Neural progenitor cell (in vitro differentiated cells): ENCODE measurements at regions not wholly inside any gene's neighbourhood (a gene's known extent, or its start where the extent isn't known, plus 50 kb on each side); places are given as distances from the start of the nearest gene placed in this dataset.

Experiments
- DNase-seq: peaks from one replicate; pipeline ENCODE4 v3.0.0-alpha.2; 2016; ENCODE audit warnings: low spot score
- H2AFZ ChIP-seq: fragments of 200-600 bp; sonication (generic); replicated peaks from 2 replicates; pipeline ENCODE4 v1.6.1; 2016; ENCODE audit warnings: antibody characterized with exemption
- H3F3A ChIP-seq: fragments of 200-600 bp; sonication (generic); 2 replicates; pipeline ENCODE4 v1.6.1; 2016; ENCODE audit warnings: antibody characterized with exemption, low read depth
- H3K27ac ChIP-seq: fragments of 200-600 bp; sonication (generic); 2 replicates; pipeline ENCODE4 v1.5.1; 2016; ENCODE audit warnings: mild to moderate bottlenecking
- H3K27me3 ChIP-seq: fragments of 200-600 bp; sonication (generic); 2 replicates; pipeline ENCODE4 v1.6.1; 2016; ENCODE audit warnings: mild to moderate bottlenecking, moderate library complexity
- H3K36me3 ChIP-seq: fragments of 200-600 bp; sonication (generic); 2 replicates; pipeline ENCODE4 v1.5.1; 2016
- H3K4me1 ChIP-seq: fragments of 200-600 bp; sonication (generic); 2 replicates; pipeline ENCODE4 v1.6.1; 2016; ENCODE audit warnings: mixed run types
- H3K4me2 ChIP-seq: fragments of 200-600 bp; sonication (generic); 2 replicates; pipeline ENCODE4 v1.6.1; 2016
- H3K4me3 ChIP-seq: fragments of 200-600 bp; sonication (generic); 2 replicates; pipeline ENCODE4 v1.5.1; 2016
- H3K79me2 ChIP-seq: fragments of 200-600 bp; sonication (generic); 2 replicates; pipeline ENCODE4 v1.6.1; 2016; ENCODE audit warnings: low read depth
- H3K9ac ChIP-seq: fragments of 200-600 bp; sonication (generic); 2 replicates; pipeline ENCODE4 v1.6.1; 2016
- H3K9me3 ChIP-seq: fragments of 200-600 bp; sonication (generic); 2 replicates; pipeline ENCODE4 v1.5.1; 2016; ENCODE audit warnings: low read depth
- H4K20me1 ChIP-seq: fragments of 200-600 bp; sonication (generic); 2 replicates; pipeline ENCODE4 v1.6.1; 2016; ENCODE audit warnings: low read depth
- H3K27ac Mint-ChIP-seq: 3 replicates; pipeline ENCODE4 v1.8.0; 2021; ENCODE audit warnings: mixed read lengths
- H3K27me3 Mint-ChIP-seq: 2 replicates; pipeline ENCODE4 v1.8.0; 2022; ENCODE audit warnings: low read depth, mild to moderate bottlenecking, inconsistent platforms, moderate library complexity, mixed read lengths; ENCODE audit not compliant: insufficient read depth
- H3K36me3 Mint-ChIP-seq: 3 replicates; pipeline ENCODE4 v1.8.0; 2021; ENCODE audit warnings: mixed read lengths
- H3K4me1 Mint-ChIP-seq: 3 replicates; pipeline ENCODE4 v1.8.0; 2021; ENCODE audit warnings: mixed read lengths
- H3K4me3 Mint-ChIP-seq: 3 replicates; pipeline ENCODE4 v1.8.0; 2021; ENCODE audit warnings: mild to moderate bottlenecking, moderate library complexity, mixed read lengths
- H3K9me3 Mint-ChIP-seq: 3 replicates; pipeline ENCODE4 v1.8.0; 2020; ENCODE audit warnings: mixed read lengths
- EZH2 ChIP-seq: fragments of 200-600 bp; sonication (generic); IDR thresholded peaks from 2 replicates; pipeline ENCODE4 v1.6.1; 2017; ENCODE audit warnings: antibody characterized with exemption, mild to moderate bottlenecking, moderate library complexity
- EZH2phosphoT487 ChIP-seq: fragments of 200-600 bp; sonication (generic); IDR thresholded peaks from 2 replicates; pipeline ENCODE4 v1.6.1; 2017; ENCODE audit warnings: antibody characterized with exemption
- TF ChIP-seq, protein P1 (sequence below): fragments of 200-600 bp; sonication (generic); IDR thresholded peaks from 2 replicates; pipeline ENCODE4 v1.5.1; 2017; ENCODE audit warnings: antibody characterized with exemption, mild to moderate bottlenecking

DNA sequence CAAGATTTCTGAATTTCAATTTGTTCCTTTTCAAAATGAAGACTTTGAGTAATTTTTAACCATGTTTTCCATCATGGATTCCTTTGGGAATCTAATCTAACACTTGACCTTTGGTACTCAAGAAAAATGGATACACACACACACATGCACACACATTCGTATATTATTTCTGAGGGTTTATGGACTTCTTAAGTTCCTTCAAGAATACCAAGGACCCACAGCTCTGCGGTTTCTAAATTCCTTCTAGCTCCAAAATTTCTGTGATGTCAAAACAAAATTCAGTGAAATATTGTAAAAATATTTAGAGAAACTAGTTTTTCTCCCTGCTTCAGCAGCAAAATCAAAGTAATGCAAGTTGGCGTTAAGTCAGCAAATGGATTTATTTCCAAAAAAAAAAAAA lies 98.3 kb upstream of the FAM13C start:
- Mint-ChIP-seq H3K27me3 (no peaks in the 10 kb centered on the region), H3K27ac (no peak overlapping the region), H3K36me3 (no peaks in the 10 kb centered on the region), H3K4me3 (no peak overlapping the region), H3K4me1 (no peaks in the 10 kb centered on the region), H3K9me3 (no peaks in the 10 kb centered on the region)
- H3K27ac ChIP-seq = no peak overlapping the region
- H3K4me2 ChIP-seq = no peak overlapping the region
- H3K4me3 ChIP-seq = no peak overlapping the region
- no peak overlapping the region for H3K9ac ChIP-seq
- no peak for DNase-seq
- H2AFZ ChIP-seq = no peak overlapping the region
- H3K36me3 ChIP-seq = no peaks in the 10 kb centered on the region
- no peaks in the 10 kb centered on the region for H3K79me2 ChIP-seq
- H3K4me1 ChIP-seq = no peaks in the 10 kb centered on the region
- H4K20me1 ChIP-seq = no peaks in the 10 kb centered on the region
- no peaks in the 10 kb centered on the region for H3F3A ChIP-seq
- no peaks in the 10 kb centered on the region for H3K9me3 ChIP-seq
- TF ChIP-seq EZH2 = no peak
- TF ChIP-seq, protein P1, sequence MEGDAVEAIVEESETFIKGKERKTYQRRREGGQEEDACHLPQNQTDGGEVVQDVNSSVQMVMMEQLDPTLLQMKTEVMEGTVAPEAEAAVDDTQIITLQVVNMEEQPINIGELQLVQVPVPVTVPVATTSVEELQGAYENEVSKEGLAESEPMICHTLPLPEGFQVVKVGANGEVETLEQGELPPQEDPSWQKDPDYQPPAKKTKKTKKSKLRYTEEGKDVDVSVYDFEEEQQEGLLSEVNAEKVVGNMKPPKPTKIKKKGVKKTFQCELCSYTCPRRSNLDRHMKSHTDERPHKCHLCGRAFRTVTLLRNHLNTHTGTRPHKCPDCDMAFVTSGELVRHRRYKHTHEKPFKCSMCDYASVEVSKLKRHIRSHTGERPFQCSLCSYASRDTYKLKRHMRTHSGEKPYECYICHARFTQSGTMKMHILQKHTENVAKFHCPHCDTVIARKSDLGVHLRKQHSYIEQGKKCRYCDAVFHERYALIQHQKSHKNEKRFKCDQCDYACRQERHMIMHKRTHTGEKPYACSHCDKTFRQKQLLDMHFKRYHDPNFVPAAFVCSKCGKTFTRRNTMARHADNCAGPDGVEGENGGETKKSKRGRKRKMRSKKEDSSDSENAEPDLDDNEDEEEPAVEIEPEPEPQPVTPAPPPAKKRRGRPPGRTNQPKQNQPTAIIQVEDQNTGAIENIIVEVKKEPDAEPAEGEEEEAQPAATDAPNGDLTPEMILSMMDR = no peak
- no peaks in the 10 kb centered on the region for H3K27me3 ChIP-seq

DNA sequence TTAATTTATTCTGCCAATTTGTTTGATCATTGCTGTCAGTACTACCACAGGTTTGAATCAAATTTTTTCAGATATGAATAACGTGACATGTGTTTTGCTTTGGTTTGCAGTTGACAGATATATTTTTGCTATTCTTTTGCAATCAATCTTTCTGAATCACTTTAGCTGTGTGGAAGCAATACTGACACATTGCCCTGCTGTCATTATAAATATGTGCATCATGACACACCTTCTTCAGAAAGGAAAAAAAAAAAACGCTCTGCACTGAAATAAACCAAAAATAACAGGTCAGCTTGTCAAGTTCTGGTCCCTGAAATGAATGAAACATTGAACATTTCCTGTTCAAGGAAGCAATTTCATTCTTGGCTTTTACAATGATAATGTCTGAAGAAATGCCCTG lies 93.8 kb upstream of the FAM13C start:
- Mint-ChIP-seq H3K4me1 (no peaks in the 10 kb centered on the region), H3K9me3 (no peaks in the 10 kb centered on the region), H3K27ac (no peak overlapping the region), H3K36me3 (no peaks in the 10 kb centered on the region), H3K4me3 (no peak overlapping the region), H3K27me3 (no peaks in the 10 kb centered on the region)
- Histone ChIP-seq H3K4me3 (no peak overlapping the region), H3K27ac (no peak overlapping the region), H3K9me3 (no peaks in the 10 kb centered on the region), H2AFZ (no peak overlapping the region), H3K36me3 (no peaks in the 10 kb centered on the region), H3K79me2 (no peaks in the 10 kb centered on the region), H3K4me2 (no peak overlapping the region), H3K9ac (no peak overlapping the region), H4K20me1 (no peaks in the 10 kb centered on the region), H3K4me1 (no peaks in the 10 kb centered on the region), H3K27me3 (no peaks in the 10 kb centered on the region), H3F3A (no peaks in the 10 kb centered on the region)
- no peak for DNase-seq
- TF ChIP-seq EZH2phosphoT487 = no peak
- TF ChIP-seq, protein P1 = no peak
- TF ChIP-seq EZH2 = no peak

DNA sequence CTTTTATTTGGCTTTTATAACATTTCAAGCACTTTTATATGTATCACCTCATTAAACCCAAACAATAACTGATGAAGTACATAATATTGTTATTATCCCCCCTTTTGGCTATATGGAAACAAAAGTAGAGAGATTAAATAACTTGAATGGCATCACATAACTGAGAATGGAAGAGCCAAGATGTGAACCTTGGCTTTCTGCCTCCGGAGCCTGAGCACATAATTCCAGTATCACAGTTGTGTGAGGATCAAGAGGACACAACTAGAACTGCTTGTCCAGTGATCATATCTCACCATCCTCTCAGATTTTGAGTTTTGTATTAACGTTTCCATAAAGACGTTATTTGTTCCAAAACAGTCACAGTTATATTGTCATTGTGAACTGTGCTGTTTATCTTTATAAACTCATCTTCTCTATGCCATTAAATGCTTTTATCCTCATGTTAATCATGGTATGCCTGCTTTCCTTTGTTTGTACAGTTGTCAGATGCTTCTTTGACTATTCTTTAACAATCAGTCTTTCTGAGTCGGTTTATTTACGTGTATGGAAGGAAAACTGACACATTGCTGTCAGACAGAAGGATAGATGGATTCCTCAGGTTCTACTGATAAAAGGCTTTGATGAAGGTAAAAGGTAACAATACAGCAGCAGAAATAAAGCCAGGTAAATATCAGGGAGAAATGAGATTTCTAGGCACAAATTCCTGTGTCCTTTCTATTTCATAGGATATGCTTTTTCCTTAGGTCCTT lies 92.0 kb upstream of the FAM13C start:
- H3K27me3 ChIP-seq = no peaks in the 10 kb centered on the region
- no peak overlapping the region for H3K4me3 ChIP-seq
- H3K9ac ChIP-seq = no peak overlapping the region
- Mint-ChIP-seq H3K9me3 (no peaks in the 10 kb centered on the region), H3K27ac (no peak overlapping the region), H3K4me3 (no peak overlapping the region), H3K4me1 (no peaks in the 10 kb centered on the region), H3K27me3 (no peaks in the 10 kb centered on the region), H3K36me3 (no peaks in the 10 kb centered on the region)
- no peak overlapping the region for H3K27ac ChIP-seq
- H3K4me2 ChIP-seq = no peak overlapping the region
- no peak for DNase-seq
- H4K20me1 ChIP-seq = no peaks in the 10 kb centered on the region
- H3K9me3 ChIP-seq = no peaks in the 10 kb centered on the region
- no peaks in the 10 kb centered on the region for H3K79me2 ChIP-seq
- H3F3A ChIP-seq = no peaks in the 10 kb centered on the region
- H2AFZ ChIP-seq = no peak overlapping the region
- TF ChIP-seq EZH2phosphoT487 = no peak
- TF ChIP-seq EZH2 = no peak
- TF ChIP-seq, protein P1 = no peak
- H3K36me3 ChIP-seq = no peaks in the 10 kb centered on the region
- H3K4me1 ChIP-seq = no peaks in the 10 kb centered on the region
